HG02759 (cell line): ENCODE measurements at regions not wholly inside any gene's neighbourhood (a gene's known extent, or its start where the extent isn't known, plus 50 kb on each side); places are given as distances from the start of the nearest gene placed in this dataset.
"Not testable (repeated sequence)": the region's sequence is repeated elsewhere in the genome, so short reads cannot be mapped to it uniquely, and the experiment has no call there.

ENCODE experiments used
- ATAC-seq: cut with Tn5 transposase; IDR thresholded peaks from one replicate; pipeline ENCODE4 v1.9.1; 2021; ENCODE audit warnings: mild to moderate bottlenecking, moderate library complexity; ENCODE audit not compliant: unreplicated experiment

DNA sequence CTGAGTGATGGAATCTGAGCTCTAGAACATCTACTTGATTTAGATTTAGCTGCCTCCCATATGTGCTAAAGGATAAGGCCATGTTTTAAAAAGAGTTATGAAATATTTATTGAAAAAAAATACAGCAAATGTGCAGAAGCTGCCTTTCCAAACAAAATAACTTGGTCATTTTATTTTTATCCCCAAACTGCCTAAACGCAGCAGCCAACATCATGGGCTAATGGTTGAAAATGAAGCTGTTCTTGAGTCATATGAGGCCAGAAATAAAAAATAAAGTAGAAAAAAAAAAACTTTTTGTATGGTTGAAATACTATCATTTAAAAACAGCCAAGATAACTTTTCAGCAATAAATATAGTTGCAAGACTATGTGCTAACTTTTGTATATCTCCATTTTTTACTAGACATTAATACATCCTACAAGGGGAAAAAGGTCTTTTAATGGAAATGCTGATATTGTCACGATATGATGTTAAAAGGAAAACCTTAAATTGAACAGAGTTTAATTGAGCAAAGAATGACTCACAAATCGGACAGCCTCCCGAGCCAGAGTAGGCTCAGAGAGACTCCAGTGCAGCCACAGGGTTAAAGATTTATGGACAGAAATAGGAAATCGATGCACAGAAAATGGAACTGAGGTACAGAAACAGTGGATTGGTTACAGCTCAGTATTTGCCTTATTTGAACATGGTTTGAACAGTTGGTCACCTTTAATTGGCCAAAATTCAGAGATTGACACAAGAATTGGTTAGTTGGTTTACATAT lies 305.8 kb downstream of the MDFIC start:
- ATAC-seq: no peak

GRCh38 chr7:115226410-115226809 lies 304.5 kb downstream of the MDFIC start:
- ATAC-seq: no peak

DNA sequence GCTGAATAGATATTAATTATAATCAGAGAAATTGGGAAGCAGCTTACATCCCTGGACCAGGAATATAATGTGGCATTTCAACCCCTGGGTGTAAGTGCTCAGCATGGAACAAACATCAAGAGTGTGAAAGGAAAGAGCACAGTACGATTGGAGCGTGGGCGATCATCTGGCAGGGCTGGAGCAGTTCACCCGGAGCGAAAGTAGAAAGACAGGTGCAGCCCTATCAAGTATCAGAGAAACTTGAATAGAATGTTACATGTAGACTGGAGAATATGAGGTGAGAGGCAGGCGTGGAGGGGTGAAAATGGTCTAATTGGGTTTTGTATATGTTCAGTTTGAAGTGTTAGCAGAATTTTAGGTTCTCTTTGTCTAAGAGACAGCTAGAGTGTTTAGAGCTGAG lies 303.0 kb downstream of the MDFIC start:
- no peak for ATAC-seq

- no peak for ATAC-seq
Measured at GRCh38 chr7:115223959-115224358, 302.1 kb downstream of the MDFIC start.

DNA sequence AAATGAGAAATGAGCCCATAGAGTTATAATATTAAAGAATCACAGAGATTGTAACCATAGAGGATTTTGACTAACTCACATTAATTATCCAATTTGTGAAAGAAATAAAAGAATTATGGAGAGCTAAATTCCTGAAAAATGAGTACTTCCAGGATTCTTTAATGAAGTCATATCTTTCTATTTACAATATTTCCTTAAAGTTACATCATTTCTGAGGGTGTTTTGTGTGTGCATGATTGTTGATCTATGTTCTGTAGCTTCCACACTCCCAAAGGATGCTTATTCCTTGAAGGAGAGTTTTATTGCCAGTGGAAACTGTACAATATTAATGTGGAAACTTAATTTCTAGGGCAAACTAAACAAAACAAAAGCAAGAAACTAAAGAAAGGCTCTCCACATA lies 299.6 kb downstream of the MDFIC start:
- ATAC-seq: no peak

DNA sequence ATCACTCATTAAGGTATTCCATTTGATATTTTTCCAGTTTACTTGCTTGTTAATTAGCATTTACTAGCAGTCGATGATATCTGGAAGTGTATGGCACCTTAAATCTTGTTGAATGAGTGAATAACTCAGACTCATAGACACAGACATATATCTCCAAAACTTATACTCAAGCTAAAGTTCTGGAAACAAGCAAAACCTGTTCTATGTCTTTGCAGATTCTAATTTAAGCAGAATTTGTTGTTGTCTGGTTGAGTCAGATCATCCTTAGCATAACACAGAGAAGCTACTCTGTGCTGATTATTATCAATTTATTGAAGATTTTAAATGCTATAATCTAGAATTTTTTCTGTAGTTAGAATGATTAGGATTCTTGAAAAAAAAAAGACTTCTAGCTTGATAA lies 296.2 kb downstream of the MDFIC start:
- no peak for ATAC-seq

- ATAC-seq: no peak
Measured at GRCh38 chr7:115217373-115217772, 295.5 kb downstream of the MDFIC start.

DNA sequence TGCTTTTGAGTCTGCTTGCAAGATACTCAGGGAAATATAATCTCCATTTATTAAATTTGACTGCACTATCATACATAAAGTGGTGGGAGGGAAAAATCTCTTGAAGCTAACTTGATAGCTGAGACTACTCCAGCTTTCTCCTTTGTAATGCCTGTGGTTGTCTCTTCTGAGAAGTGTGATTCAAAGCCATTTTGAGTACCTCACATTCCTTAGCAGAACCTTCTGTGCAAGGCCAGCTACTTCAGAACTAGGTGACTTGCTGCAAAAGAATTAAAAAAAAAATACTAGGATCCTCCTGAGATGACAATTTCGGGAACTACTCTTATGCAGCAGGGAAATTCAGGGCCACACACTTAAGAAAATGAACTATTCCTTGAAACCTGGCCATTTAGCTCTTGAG lies 294.8 kb downstream of the MDFIC start:
- no peak for ATAC-seq

DNA sequence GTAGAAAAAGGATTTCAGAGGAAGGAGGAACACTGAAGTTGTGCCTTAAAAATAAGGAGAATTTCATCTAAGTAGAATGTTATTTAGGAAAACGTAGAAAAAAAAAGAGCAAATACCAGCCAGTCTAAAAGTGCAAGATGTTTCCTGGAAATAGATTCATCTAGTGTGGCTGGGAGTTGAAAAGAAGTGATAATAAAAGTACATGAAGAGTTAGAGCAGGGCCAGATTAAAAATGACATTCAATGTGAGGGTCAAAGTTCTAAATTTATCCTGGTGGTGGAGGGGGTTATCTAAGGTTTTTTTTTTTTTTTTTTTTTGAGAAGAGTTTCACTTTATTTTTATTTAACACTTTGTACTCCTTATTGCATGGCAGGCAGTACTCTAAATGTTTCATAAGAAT lies 289.3 kb downstream of the MDFIC start:
- no peak for ATAC-seq

- no peak for ATAC-seq
Measured at GRCh38 chr7:115210552-115210951, 288.7 kb downstream of the MDFIC start.

- ATAC-seq: no peak
Measured at GRCh38 chr7:115208710-115209560, 287.0 kb downstream of the MDFIC start.

DNA sequence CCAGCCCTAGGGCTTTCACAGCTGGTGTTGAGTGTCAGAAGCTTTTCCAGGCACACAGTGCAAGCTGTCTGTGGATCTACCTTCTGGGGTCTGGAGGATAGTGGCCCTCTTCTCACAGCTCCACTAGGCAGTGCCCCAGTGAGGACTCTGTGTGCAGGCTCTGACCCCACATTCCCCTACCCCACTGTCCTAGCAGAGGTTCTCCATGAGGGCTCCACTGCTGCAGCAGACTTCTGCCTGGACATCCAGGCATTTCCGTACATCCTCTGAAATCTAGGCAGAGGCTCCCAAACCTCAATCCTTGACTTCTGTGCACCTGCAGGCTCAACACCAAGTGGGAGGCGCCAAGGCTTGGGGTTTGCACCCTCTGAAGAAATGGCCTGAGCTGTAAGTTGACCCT lies 284.5 kb downstream of the MDFIC start:
- ATAC-seq: not testable (repeated sequence)

GRCh38 chr7:115198143-115198542 lies 276.2 kb downstream of the MDFIC start:
- ATAC-seq: no peak

DNA sequence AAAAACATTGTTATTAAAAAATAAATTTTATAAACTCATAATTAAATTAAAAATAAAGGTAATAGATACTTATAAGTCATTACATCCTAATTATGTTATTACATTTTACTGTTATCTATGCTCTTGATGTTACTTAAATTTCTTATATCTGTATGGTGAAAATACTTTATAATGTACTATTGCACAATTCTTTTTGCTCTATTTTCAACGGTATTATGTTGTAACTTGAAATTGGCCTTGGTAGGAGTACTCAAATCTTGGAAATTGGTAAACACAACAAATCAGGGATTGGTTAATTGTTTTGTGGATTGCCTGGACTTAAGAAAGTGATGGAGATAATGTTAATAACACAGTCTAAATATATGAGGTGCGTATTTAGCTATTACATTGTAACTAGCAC lies 273.3 kb downstream of the MDFIC start:
- ATAC-seq: no peak

GRCh38 chr7:115191526-115191925 lies 269.6 kb downstream of the MDFIC start:
- ATAC-seq: no peak

DNA sequence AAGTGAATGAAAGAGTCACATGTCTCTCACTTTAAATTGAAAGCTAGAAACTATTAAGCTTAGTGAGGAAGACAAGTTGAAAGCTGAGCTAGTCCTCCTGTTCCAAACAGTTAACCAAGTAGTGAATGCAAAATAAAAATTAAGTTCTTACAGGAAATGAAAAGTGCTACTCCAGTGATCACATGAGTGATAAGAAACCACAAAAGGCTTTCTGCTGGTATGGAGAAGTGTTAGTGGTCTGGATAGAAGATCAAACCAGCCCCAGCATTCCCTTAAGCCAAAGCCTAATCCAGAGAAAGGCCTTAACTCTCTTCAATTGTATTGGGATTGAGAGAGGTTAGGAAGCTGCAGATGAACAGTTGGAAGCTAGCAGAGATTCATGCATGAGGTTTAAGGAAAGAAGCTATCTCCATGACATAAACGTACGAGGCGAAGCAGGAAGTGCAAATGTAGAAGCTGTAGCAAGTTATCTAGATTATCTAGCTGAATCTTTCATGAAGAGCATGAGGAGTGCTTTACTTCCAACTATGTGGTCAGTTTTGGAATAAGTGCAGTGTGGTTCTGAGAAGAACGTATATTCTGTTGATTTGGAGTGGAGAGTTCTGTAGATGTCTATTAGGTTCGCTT lies 261.6 kb downstream of the MDFIC start:
- ATAC-seq: no peak

- ATAC-seq: no peak
Measured at GRCh38 chr7:115178835-115179234, 256.9 kb downstream of the MDFIC start.

- no peak for ATAC-seq
Measured at GRCh38 chr7:115177823-115178222, 255.9 kb downstream of the MDFIC start.

DNA sequence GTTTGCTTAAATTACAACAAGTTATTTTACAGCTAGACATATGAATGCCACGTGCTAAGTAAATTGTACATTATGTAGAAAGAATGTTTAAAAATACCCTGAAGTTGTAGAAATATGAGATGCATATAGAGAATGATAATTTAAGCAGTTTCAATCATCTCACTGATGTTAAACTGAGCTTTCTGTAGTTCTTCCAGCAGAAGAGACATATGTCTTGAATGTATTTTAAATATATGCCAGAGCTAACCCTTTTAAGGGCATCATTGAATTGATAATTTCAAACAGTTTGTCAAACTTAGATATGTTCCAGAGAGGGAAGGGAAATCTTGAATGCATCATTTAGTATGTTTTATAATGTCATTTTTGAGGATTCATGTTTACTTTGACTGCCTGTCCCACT lies 255.2 kb downstream of the MDFIC start:
- no peak for ATAC-seq

DNA sequence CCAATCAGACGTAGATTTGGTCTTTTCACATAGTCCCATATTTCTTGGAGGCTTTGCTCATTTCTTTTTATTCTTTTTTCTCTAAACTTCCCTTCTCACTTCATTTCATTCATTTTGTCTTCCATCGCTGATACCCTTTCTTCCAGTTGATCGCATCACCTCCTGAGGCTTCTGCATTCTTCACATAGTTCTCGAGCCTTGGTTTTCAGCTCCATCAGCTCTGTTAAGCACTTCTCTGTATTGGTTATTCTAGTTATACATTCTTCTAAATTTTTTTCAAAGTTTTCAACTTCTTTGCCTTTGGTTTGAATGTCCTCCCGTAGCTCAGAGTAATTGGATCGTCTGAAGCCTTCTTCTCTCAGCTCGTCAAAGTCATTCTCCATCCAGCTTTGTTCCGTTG lies 250.5 kb downstream of the MDFIC start:
- not testable (repeated sequence) for ATAC-seq

DNA sequence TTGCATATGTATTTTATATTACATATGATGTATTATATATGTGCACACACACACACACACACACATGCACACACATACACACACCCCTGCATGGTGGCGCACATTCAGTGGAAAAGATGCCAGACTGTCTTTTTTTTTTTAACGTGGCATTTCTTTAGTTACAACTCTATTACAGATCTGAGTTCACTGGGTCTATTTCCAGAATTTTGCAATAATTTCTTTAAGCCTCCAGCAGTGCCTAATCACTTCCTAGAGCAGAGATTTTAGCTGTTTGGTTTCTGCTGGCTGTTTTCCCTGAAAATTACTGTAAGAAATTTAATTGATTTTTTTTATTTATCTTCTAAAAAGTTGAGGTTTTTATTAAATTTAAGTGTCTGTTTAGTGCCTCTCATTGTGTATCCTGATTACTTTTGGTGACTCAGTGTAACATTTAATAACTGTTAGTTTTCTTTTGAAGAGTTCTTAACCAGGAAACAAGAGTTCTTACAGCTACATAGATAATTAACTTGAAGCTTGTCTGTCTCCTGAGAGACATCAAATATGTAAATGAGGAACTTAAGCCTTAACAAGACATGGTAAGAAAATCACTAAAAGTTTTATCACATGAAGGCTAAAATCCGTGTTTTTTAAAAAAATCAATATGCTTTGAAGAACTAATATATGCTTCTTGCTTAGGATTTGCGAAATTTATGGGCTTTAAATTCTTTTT lies 232.0 kb downstream of the MDFIC start:
- ATAC-seq: no peak
